ENCODE measurements at regions not wholly inside any gene's neighbourhood (a gene's known extent, or its start where the extent isn't known, plus 50 kb on each side); places are given as distances from the start of the nearest gene placed in this dataset.
"Not testable (repeated sequence)": the region's sequence is repeated elsewhere in the genome, so short reads cannot be mapped to it uniquely, and the experiment has no call there.

GRCh38 chr2:43066541-43067253 lies 159.7 kb downstream of the ZFP36L2 start:
- not testable (repeated sequence) for TF ChIP-seq JUNB (IDR thresholded peaks at IDR 0.05; ENCODE audit: unreplicated experiment); CTCF (conservative IDR thresholded peaks at IDR 0.05; ENCODE audit: low read depth in 2 of 2); EZH2phosphoT487 (IDR thresholded peaks at IDR 0.05; ENCODE audit: unreplicated experiment); ETS1 (IDR thresholded peaks at IDR 0.05); POLR2AphosphoS5 (IDR thresholded peaks at IDR 0.05; ENCODE audit: low read depth); CREB1 (CRISPR knock-in tag; IDR thresholded peaks at IDR 0.05; ENCODE audit: low read depth); EZH2 (IDR thresholded peaks at IDR 0.05; ENCODE audit: low read depth, unreplicated experiment); REST (IDR thresholded peaks at IDR 0.05; ENCODE audit: unreplicated experiment)

Data from GM23338 (cell line).